Islet of Langerhans (tissue), 1 donor: ENCODE measurements at regions not wholly inside any gene's neighbourhood (a gene's known extent, or its start where the extent isn't known, plus 50 kb on each side); places are given as distances from the start of the nearest gene placed in this dataset.
A peak's percentile ranks its signal among the peaks of the same experiment; 100 is the strongest.
"Not testable (repeated sequence)": the region's sequence is repeated elsewhere in the genome, so short reads cannot be mapped to it uniquely, and the experiment has no call there.

Experiments
- FAIRE-seq: peaks from one replicate; lab custom pipeline; 2011; peaks lifted over from hg19 to GRCh38; lab: Jason Lieb, UNC

DNA sequence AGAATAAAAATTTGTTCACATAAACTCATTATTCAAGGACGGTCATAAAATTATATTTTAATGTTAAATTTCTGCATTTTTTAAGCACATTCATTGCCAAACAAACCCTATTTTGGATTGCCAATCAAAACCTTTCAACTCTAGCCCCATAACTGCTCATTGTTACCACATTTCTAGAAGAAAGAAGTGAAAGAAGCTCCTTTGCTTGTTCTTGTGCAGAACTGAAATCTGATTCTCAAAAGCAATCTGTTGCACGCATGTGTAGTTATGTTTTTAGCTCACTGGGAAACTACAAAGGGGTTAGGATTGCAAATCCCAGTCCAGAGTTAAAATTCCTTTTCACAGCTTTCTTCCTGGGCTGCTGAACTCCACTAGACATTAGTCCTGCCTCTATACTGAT, 109.5 kb upstream of the MIR17HG start:
- FAIRE-seq, result no peak

- no peak for FAIRE-seq
Observed at GRCh38 chr13:91240341-91240740, 107.1 kb upstream of the MIR17HG start.

DNA sequence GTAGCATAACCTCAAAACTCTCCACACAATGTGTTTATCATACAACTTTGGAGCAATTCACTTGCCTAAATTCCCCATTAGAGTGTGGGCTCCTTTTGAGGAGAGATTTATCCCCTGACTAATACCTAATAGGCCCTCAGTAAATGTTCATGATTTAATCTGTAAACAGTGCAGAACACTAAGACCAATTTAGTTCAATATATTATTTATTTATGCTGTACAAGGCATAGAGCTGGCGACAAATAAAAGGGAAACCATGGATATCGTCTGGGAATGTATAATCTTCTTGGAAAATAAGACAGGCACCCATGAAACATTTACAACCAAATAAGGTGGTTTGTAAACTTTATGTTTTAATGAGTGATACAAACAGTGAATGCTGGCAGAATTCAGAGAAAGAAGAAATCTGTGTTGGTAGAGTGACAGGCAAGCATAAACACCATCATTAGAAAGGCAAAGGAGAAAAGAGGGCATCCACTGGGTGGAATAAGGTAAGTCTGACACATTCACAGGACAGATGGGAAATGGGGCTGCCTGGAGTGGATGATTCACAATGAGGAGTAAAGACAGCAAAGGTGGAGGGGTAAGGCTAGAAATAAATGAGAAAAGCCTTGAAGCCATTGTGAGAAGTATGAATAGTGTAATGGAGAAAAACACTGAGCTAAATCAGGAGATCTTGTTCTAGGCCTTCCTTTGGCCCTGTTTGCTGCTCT, 106.1 kb upstream of the MIR17HG start:
- no peak for FAIRE-seq

DNA sequence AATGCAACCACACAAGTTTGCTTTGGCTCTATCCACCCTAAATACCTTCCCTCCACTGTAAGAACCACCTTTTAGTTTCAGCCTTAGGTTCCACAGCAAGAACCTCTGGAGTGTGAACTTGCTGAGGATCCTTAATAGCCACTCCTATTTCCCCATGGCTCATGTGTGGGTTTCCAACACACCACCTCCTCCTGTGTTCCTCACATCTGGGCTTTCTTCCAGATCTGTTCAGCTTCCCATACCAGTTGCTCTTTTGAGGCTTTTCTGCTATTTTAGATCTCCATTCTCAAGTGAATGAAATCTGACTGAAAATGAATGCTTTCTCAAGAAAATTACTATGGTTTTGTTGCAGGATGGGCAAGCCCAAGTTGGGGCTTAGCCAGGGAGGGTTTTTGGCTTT, 104.8 kb upstream of the MIR17HG start:
- no peak for FAIRE-seq

GRCh38 chr13:91245288-91245687, 102.2 kb upstream of the MIR17HG start:
- no peak for FAIRE-seq

DNA sequence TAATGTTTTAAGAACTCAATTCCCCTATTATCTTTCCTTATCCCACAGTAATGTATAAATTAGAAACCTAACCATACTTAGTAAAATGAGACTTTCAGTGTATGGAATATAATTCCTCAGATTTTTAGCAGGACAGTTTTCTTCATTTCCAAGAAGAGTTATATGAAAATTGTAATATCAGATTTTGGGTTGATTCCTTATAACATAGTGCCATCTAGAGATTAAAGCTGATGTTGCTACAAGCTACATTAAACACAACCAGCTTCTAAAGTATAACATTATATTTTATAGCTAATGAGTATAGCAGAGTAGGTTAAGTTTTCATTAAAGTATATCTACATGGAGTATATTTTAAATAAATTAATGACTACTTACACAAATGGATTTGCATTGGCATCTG, 99.7 kb upstream of the MIR17HG start:
- peak; percentile 96 for FAIRE-seq

DNA sequence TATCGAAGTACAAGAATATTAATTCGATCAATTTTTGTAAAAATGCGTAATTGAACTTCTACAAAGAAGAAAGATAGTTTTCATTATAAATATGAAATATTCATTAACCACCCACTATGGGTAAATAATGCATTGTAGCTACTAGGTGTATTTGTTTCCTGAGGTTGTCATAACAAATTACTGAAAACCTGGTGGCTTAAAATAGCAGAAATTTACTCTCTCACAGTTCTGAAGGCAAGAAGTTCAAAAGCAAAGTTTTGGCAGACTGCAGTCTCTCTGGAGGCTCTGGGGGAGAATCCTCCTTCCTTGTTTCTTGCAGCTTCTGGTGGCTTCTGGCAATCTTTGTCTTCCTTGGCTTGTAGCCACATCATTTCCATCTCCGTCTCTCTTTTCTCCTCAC, 99.2 kb upstream of the MIR17HG start:
- no peak for FAIRE-seq

DNA sequence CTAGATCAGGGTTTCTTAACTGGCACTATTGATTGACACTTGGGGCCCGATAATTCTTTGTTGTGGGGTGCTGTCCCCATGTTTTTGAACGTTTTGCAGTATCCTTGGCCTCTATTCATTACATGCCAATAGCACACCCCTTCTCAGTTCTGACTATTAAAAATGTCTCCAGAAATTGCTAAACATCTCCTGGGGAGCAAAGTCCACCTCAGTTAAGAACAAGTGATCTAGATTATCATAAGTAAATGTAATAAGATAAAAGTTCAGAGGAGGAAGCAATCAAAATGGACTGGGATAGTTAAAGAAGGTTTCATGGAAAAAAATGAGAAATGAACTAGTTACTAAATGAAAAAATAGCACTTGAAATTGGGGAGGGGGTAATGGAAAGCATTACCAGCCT, 98.1 kb upstream of the MIR17HG start:
- no peak for FAIRE-seq

GRCh38 chr13:91249861-91250260, 97.6 kb upstream of the MIR17HG start:
- no peak for FAIRE-seq

GRCh38 chr13:91251573-91251972, 95.9 kb upstream of the MIR17HG start:
- not testable (repeated sequence) for FAIRE-seq

GRCh38 chr13:91264484-91264883, 83.0 kb upstream of the MIR17HG start:
- no peak for FAIRE-seq

DNA sequence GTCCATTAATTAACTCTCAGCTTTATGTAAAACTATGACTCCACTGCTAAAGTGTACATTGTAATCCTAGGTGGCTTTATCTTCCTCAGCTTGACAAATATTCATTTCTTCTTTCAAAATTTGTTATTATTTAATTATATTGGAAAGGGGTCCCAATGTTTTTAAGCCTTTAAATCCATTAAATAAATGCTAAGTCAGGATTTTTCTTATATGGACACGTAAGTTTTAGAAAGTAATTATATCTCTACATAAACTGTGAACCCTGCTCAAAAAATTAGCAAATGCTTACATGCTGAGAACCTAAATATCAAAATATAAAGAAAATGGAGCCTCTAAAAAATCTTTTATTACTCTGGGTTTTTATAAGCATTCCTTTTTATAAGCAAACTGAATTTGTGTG, 78.2 kb upstream of the MIR17HG start:
- no peak for FAIRE-seq

DNA sequence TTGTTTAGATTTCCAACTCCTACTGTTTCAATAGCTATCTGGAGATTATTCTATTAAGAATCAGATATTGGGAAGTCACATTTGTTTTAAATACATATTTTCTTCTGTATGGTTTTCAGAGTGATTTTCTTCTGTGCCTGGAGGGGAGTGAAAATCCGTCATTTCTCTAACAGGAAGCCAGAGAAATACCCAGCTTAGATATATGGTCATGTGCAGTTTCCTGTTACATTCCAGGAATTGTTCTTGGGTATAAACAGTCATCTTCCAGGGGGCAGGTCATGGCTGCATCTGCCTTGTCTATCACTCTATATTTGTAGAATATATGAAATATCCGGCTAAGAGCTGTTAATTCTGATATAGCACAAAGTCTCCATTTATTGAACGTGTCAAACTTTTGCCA, 77.5 kb upstream of the MIR17HG start:
- FAIRE-seq, result no peak

GRCh38 chr13:91272235-91272777, 75.2 kb upstream of the MIR17HG start:
- no peak for FAIRE-seq

GRCh38 chr13:91273675-91274074, 73.8 kb upstream of the MIR17HG start:
- FAIRE-seq, result no peak

DNA sequence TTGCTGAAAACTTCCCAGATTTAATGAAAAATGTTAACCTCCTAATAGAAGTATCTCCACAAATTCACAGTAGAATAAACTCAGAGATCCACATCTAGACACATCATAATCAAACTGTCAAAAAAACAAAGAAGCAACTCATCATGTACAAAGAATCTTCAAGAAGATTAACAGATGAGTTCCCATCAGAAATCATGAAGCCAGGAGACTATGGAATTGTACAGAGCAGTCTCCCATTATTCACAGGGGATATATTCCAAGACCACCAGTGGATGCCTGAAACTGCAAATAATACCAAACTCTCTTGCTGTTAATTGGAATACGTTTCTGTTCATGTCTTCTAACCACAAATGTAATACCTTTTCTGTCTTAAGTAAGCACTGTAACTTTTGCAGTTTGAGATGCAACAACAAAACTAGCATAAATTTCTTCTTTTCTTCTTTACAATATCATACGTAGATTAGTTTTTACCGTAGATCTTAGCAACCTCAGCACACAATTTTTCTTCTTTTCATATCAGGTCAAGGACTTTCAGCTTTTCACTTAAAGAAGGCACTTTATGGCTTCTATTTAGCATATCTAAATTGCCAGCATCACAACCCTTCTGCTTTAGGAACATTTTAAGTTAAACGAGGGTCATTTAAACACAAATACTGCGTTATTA, 70.3 kb upstream of the MIR17HG start:
- FAIRE-seq, result no peak

GRCh38 chr13:91278291-91278690, 69.2 kb upstream of the MIR17HG start:
- no peak for FAIRE-seq

DNA sequence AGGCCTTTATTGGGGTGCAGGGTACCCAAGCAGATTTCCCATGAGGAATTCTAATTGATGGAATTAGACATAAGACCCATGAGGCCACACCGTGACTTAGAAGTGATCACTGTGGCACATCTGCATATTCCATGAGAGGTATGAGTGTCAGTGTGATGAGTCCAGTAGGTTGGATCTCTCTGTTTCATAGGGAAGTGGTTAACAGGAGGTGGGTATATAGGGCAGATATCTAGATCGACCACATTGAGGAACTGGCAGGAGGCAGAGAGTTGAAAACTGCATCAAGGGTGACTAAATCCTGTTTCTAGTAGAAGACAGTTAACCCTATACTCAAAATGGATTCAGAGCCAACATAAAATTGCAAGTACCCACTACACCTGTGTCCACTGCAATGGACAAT, 68.6 kb upstream of the MIR17HG start:
- no peak for FAIRE-seq

- FAIRE-seq, result no peak
Observed at GRCh38 chr13:91280801-91281200, 66.7 kb upstream of the MIR17HG start.

GRCh38 chr13:91284335-91284734, 63.2 kb upstream of the MIR17HG start:
- no peak for FAIRE-seq

DNA sequence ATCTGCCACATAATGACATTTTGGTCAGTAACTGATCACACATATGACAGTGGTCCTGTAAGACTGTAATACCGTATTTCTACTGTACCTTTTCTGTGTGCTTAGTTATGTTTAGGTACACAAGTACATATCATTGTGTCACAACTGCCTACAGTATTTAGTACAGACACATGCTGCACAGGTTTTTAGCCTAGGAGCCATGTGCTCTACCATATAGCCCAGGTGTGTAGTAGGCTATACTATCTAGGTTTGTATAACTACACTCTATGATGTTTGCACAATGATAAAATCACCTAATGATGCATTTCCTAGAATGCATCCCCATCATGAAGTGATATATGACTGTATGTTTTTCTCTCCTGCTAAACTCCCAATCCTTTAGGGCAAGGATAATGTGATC, 61.2 kb upstream of the MIR17HG start:
- no peak for FAIRE-seq

DNA sequence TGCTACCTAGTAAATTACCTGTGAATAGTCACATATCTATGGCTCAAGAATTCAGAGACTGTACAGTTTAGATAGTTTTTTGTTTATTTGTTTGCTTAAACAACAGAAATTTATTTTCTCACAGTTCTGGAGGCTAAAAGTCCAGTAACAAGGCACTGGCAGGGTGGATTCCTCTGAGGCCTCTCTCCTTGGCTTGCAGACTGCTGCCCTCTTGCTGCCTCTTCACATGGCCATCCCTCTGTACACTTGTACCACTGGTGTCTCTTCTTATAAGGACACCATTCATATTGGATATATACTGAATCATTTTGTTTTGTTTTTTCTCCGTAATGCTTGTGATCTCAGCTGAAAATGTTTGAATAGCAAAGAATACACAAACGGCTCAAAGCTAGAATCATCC, 56.4 kb upstream of the MIR17HG start:
- no peak for FAIRE-seq

DNA sequence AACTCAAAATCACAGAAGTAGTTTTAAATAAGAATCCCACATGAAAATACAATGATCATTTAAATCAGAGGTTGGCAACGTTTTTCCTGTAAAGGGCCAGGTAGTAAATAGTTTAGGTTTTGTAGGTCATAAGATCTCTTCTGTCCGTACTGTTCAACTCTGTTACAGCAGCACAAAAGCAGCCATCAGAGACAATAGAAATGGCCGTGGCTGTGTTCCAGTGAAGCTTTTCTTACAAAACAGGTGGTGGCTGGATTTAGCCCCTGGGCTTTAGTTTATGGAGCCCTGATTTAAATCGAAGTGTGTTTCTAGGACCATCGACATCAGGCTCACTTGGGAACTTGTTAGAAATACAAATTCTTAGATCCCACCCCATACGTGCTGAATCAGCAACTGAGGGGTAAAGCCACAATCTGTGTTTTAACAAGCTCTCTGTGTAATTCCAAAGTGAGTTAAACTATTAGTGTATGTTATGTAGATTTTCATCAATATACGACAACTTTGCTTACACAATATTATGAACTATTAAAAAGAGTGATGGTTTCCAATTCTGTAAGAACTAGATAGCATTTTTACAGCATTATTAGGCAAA, 54.8 kb upstream of the MIR17HG start:
- FAIRE-seq, result no peak
